Transverse colon (tissue), 4 donors: ENCODE measurements at regions not wholly inside any gene's neighbourhood (a gene's known extent, or its start where the extent isn't known, plus 50 kb on each side); places are given as distances from the start of the nearest gene placed in this dataset.

ENCODE experiments used
- DNase-seq: peaks from one replicate; pipeline ENCODE4 v3.0.0-alpha.2; 2019
- H3K27ac ChIP-seq, 4 donors: fragments of 200-600 bp; sonication (generic); 2 replicates each; pipeline ENCODE4 v1.5.1; 2016 to 2018; ENCODE audit warnings: inconsistent platforms in 4 of 4
- H3K27me3 ChIP-seq: fragments of 200-600 bp; sonication (generic); 2 replicates; pipeline ENCODE4 v1.5.1; 2017; ENCODE audit warnings: inconsistent platforms
- H3K36me3 ChIP-seq, 4 donors: fragments of 200-600 bp; sonication (generic); 2 replicates each; pipeline ENCODE4 v1.5.1; 2017 to 2019; ENCODE audit warnings: inconsistent platforms in 4 of 4
- H3K4me1 ChIP-seq, 4 donors: fragments of 200-600 bp; sonication (generic); 2 replicates each; pipeline ENCODE4 v1.5.1; 2017 to 2020; ENCODE audit warnings: inconsistent platforms in 4 of 4
- H3K4me3 ChIP-seq, 4 donors: fragments of 200-600 bp; sonication (generic); 1 replicate in 1 of 4; 2 replicates in 3 of 4; pipeline versions ENCODE4 v1.5.1 to v1.6.1; 2017 to 2019; ENCODE audit warnings: inconsistent platforms in 4 of 4
- H3K9me3 ChIP-seq, 2 donors: fragments of 200-600 bp; sonication (generic); 2 replicates each; pipeline ENCODE4 v1.5.1; 2017 to 2019; ENCODE audit warnings: inconsistent platforms in 2 of 2
- EP300 ChIP-seq: sonication (generic); formaldehyde crosslinking; IDR thresholded peaks from one replicate; pipeline ENCODE4 v1.6.1; 2017; ENCODE audit warnings: antibody characterized with exemption, low read depth
- POLR2A ChIP-seq: fragments of 450-650 bp; IDR thresholded peaks from one replicate; pipeline ENCODE4 v1.6.1; 2016; ENCODE audit warnings: antibody characterized with exemption, mild to moderate bottlenecking, moderate library complexity
- POLR2AphosphoS5 ChIP-seq, 3 donors: sonication (generic); formaldehyde crosslinking; IDR thresholded peaks; one replicate each; pipeline ENCODE4 v1.6.1; 2016; ENCODE audit warnings: antibody characterized with exemption in 3 of 3
- WGBS, 2 donors: methylation state at CpG; one replicate each; pipeline ENCODE4 v1.1.5; 2018; ENCODE audit warnings: low coverage in 1 of 2; 5-methylcytosine and 5-hydroxymethylcytosine counted together
- in situ Hi-C, 4 donors: fragments of 200-750 bp; cut with MboI; loops; one replicate each; pipeline versions ENCODE4 v1.15.0 to v1.15.1; 2017; ENCODE audit warnings: low sequenced_read_pairs in 3 of 4, low pct_ligation_motif_present in 1 of 4, low pct_unique_long_range_greater_than_20kb in 1 of 4
- intact Hi-C: fragments of 100-400 bp; cut with DNase I; formaldehyde crosslinking; loops from one replicate; pipeline ENCODE4 v1.15.1; 2023; ENCODE audit warnings: low total_unique reads
- TF ChIP-seq, protein P1 (sequence below), 5 experiments: fragments of 200-600 bp in 3 of 5; fragments of 450-650 bp in 2 of 5; sonication (generic) in 3 of 5; IDR thresholded peaks; 1 replicate in 2 of 5; 2 replicates in 3 of 5; pipeline ENCODE4 v1.5.1; 2016 to 2017; ENCODE audit warnings: antibody characterized with exemption in 5 of 5, inconsistent platforms in 3 of 5, mild to moderate bottlenecking in 2 of 5, moderate library complexity in 1 of 5

DNA sequence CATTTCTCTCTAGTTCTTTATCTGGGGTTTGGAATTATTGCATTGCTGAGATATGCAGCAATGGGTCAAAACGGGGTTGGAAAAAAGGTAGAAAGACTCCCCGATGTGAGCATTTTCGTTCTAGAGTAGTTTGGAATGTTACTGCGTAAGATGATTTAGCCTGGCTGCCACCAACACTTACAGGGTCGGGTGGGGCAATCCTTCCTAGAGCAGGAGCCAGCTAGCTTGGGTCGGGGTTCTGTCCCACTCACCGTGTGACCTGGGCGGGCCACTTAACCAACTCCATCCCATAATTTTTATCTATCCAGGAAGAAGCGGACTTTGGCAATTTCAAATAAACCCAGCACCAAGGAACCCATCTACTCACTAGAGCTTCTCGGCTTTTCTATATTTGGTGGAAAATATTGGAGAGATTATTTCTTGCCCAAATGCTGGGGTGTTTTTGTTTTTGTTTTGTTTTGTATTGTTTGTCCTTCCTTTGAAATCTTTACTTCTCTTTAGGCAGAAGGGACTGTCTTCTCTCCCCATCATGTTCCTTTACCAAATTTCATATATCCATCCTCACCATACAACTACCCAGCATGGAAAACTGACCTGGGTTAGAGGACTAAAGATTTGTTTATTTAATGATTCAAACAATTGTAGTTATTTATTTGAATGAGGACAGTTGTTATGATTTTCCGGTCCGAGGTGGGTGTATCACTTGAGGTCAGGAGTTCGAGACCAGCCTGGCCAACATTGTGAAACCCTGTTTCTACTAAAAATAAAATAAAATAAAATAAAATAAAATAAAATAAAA lies 72.4 kb downstream of the GPX5 start:
- H3K4me1 ChIP-seq, result no peaks in the 10 kb centered on the region
- WGBS, 2 donors, result 41 to 49% methylated on average over 10 to 13 of the region's 13 CpGs
- in situ Hi-C loops, result no loop called here
- H3K4me3 ChIP-seq, result no peak overlapping the region
- H3K9me3 ChIP-seq, result no peaks in the 10 kb centered on the region
- no peak overlapping the region for H3K27ac ChIP-seq
- intact Hi-C loops, result no loop called here
- no peak for DNase-seq
- no peak for TF ChIP-seq POLR2AphosphoS5 (IDR thresholded peaks at IDR 0.05)
- no peak for TF ChIP-seq EP300
- TF ChIP-seq, protein P1, sequence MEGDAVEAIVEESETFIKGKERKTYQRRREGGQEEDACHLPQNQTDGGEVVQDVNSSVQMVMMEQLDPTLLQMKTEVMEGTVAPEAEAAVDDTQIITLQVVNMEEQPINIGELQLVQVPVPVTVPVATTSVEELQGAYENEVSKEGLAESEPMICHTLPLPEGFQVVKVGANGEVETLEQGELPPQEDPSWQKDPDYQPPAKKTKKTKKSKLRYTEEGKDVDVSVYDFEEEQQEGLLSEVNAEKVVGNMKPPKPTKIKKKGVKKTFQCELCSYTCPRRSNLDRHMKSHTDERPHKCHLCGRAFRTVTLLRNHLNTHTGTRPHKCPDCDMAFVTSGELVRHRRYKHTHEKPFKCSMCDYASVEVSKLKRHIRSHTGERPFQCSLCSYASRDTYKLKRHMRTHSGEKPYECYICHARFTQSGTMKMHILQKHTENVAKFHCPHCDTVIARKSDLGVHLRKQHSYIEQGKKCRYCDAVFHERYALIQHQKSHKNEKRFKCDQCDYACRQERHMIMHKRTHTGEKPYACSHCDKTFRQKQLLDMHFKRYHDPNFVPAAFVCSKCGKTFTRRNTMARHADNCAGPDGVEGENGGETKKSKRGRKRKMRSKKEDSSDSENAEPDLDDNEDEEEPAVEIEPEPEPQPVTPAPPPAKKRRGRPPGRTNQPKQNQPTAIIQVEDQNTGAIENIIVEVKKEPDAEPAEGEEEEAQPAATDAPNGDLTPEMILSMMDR (IDR thresholded peaks at IDR 0.05), result no peak
- TF ChIP-seq POLR2A, result no peak
- H3K36me3 ChIP-seq, result no peaks in the 10 kb centered on the region
- peaks cover 49% of the 10 kb centered on the region for H3K27me3 ChIP-seq

DNA sequence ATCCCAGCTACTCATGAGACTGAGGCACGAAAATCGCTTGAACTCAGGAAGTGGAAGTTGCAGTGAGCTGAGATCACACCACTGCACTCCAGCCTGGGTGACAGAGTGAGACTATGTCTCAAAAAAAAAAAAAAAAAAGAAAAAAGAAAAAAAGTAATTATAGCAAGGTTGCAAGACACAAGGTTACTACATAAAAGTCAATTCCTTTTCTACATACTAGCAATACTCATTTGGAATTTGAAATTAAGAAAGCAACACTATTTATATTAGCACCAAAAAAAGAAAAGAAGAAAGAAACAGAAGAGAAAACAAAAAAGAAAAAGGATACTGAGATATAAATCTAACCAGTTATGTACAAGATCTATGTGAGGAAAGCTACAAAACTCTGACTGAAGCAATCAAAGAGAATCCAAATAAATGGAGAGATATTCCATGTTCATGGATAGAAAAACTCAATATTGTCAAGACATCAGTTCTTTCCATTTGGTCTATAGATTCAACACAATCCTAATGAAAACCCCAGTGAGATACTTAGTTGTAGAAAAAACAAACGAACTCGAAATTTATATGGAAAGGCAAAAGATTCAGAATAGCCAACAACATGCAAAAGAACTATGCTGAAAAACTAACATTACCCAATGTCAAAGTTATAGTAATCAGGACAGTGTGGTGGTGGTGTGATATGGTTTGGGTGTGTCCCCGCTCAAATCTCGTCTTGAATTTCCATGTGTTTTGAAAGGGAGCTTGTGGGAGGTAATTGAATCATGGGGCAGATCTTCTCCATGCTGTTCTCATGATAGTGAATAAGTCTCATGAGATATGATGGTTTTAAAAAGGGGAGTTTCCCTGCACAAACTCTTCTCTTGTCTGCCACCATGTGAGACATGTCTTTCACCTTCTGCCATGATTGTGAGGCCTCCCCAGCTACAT lies 73.3 kb downstream of the GPX5 start:
- WGBS, 2 donors, result 70 to 74% methylated on average over 6 of the region's 6 CpGs
- no peaks in the 10 kb centered on the region for H3K4me1 ChIP-seq
- TF ChIP-seq, protein P1 (IDR thresholded peaks at IDR 0.05), result no peak
- no peak for TF ChIP-seq POLR2A
- TF ChIP-seq EP300, result no peak
- TF ChIP-seq POLR2AphosphoS5 (IDR thresholded peaks at IDR 0.05), result no peak
- in situ Hi-C loops, result no loop called here
- intact Hi-C loops, result no loop called here
- no peaks in the 10 kb centered on the region for H3K36me3 ChIP-seq
- H3K4me3 ChIP-seq, result no peak overlapping the region
- no peak overlapping the region for H3K27ac ChIP-seq
- H3K27me3 ChIP-seq, result peaks cover 46% of the 10 kb centered on the region
- no peaks in the 10 kb centered on the region for H3K9me3 ChIP-seq
- DNase-seq, result no peak

DNA sequence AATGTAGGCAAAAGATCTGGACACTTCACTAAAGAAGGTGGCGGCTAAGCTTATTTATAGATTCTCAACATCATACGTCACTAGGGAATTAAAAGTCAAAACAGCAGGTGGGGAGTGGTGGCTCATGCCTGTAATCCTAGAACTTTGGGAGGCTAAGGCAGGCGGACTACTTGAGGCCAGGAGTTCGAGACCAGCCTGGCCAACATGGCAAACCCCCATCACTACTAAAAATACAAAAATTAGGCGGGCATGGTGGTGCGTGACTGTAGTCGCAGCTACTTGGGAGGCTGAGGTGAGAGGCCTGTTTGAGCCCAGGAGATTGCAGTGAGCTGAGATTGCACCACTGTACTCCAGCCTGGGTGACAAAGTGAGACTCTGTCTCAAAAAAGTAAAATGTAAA lies 74.6 kb downstream of the GPX5 start:
- in situ Hi-C loops, result no loop called here
- Histone ChIP-seq H3K4me1 (no peaks in the 10 kb centered on the region), H3K4me3 (no peak overlapping the region), H3K27me3 (peaks cover 48% of the 10 kb centered on the region), H3K27ac (no peak overlapping the region), H3K36me3 (no peaks in the 10 kb centered on the region), H3K9me3 (no peaks in the 10 kb centered on the region)
- intact Hi-C loops, result no loop called here
- TF ChIP-seq POLR2AphosphoS5 (IDR thresholded peaks at IDR 0.05), result no peak
- TF ChIP-seq, protein P1 (IDR thresholded peaks at IDR 0.05), result no peak
- no peak for TF ChIP-seq POLR2A
- no peak for TF ChIP-seq EP300
- 79 to 93% methylated on average over 6 to 7 of the region's 7 CpGs for WGBS, 2 donors
- DNase-seq, result no peak

DNA sequence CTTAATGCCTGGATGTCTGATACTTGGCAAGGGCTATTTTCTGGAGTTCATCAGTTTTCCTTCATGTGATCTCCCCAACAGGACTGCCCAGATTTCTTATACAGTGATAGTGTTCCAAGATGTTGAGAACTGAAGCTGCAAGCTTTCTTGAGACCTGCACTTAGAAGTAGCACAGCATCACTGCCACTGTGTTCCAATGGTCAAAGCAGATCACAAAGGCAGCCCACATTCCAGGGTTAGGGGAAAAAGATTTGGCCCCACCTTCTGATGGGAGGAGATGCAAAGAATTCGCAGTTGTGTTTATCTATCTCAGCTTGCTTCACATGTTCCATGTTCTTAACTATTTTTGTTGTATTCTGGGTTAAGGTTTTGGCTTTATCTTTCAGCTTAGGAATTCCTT lies 78.2 kb downstream of the GPX5 start:
- H3K27ac ChIP-seq, result no peak overlapping the region
- H3K4me3 ChIP-seq, result no peak overlapping the region
- TF ChIP-seq EP300 (no peak), POLR2A (no peak), POLR2AphosphoS5 (IDR thresholded peaks at IDR 0.05) (no peak)
- TF ChIP-seq, protein P1 (IDR thresholded peaks at IDR 0.05), result no peak
- peaks cover 56% of the 10 kb centered on the region for H3K27me3 ChIP-seq
- intact Hi-C loops (no loop called here), in situ Hi-C loops (no loop called here)
- WGBS, 2 donors, result 37% methylated on average over 1 of the region's 1 CpG; no CpG with 5 or more reads in 1 of the 2 donors
- no peak for DNase-seq
- H3K36me3 ChIP-seq, result no peaks in the 10 kb centered on the region
- peaks cover 0 to 3% (median 0%) of the 10 kb centered on the region in 4 donors for H3K4me1 ChIP-seq
- H3K9me3 ChIP-seq, result no peaks in the 10 kb centered on the region
